ENCODE measurements at regions not wholly inside any gene's neighbourhood (a gene's known extent, or its start where the extent isn't known, plus 50 kb on each side); places are given as distances from the start of the nearest gene placed in this dataset.

- DNase-seq (ENCODE audit: low read depth): no peak
Observed at GRCh38 chr12:40552868-40553267, 139.4 kb upstream of the CNTN1 start.

- DNase-seq (ENCODE audit: low read depth): no peak
Observed at GRCh38 chr12:40557980-40558379, 134.3 kb upstream of the CNTN1 start.

GRCh38 chr12:40559865-40560264 is 132.4 kb upstream of the CNTN1 start:
- no peak for DNase-seq (ENCODE audit: low read depth)

GRCh38 chr12:40560848-40561247 is 131.4 kb upstream of the CNTN1 start:
- DNase-seq (ENCODE audit: low read depth): no peak

- no peak for DNase-seq (ENCODE audit: low read depth)
Observed at GRCh38 chr12:40561395-40561966, 130.8 kb upstream of the CNTN1 start.

GRCh38 chr12:40565029-40565633 is 127.1 kb upstream of the CNTN1 start:
- DNase-seq (ENCODE audit: low read depth): no peak

- no peak for DNase-seq (ENCODE audit: low read depth)
Observed at GRCh38 chr12:40566271-40566670, 126.0 kb upstream of the CNTN1 start.

- no peak for DNase-seq (ENCODE audit: low read depth)
Observed at GRCh38 chr12:40569626-40570179, 122.5 kb upstream of the CNTN1 start.

GRCh38 chr12:40573024-40573423 is 119.2 kb upstream of the CNTN1 start:
- no peak for DNase-seq (ENCODE audit: low read depth)

GRCh38 chr12:40575987-40576386 is 116.3 kb upstream of the CNTN1 start:
- DNase-seq (ENCODE audit: low read depth): no peak

- no peak for DNase-seq (ENCODE audit: low read depth)
Observed at GRCh38 chr12:40577834-40578233, 114.4 kb upstream of the CNTN1 start.

GRCh38 chr12:40579687-40580086 is 112.6 kb upstream of the CNTN1 start:
- DNase-seq (ENCODE audit: low read depth): no peak

GRCh38 chr12:40580346-40580745 is 111.9 kb upstream of the CNTN1 start:
- no peak for DNase-seq (ENCODE audit: low read depth)

GRCh38 chr12:40581889-40582288 is 110.3 kb upstream of the CNTN1 start:
- DNase-seq (ENCODE audit: low read depth): no peak

- DNase-seq (ENCODE audit: low read depth): no peak
Observed at GRCh38 chr12:40583743-40584142, 108.5 kb upstream of the CNTN1 start.

GRCh38 chr12:40584763-40585162 is 107.5 kb upstream of the CNTN1 start:
- DNase-seq (ENCODE audit: low read depth): no peak

- DNase-seq (ENCODE audit: low read depth): no peak
Observed at GRCh38 chr12:40586823-40587222, 105.4 kb upstream of the CNTN1 start.

- no peak for DNase-seq (ENCODE audit: low read depth)
Observed at GRCh38 chr12:40587421-40587820, 104.8 kb upstream of the CNTN1 start.

- DNase-seq (ENCODE audit: low read depth): no peak
Observed at GRCh38 chr12:40587970-40588369, 104.3 kb upstream of the CNTN1 start.

GRCh38 chr12:40597133-40597532 is 95.1 kb upstream of the CNTN1 start:
- no peak for DNase-seq (ENCODE audit: low read depth)

- no peak for DNase-seq (ENCODE audit: low read depth)
Observed at GRCh38 chr12:40598073-40598472, 94.2 kb upstream of the CNTN1 start.

- DNase-seq (ENCODE audit: low read depth): no peak
Observed at GRCh38 chr12:40602562-40602961, 89.7 kb upstream of the CNTN1 start.

- DNase-seq (ENCODE audit: low read depth): no peak
Observed at GRCh38 chr12:40614923-40615322, 77.3 kb upstream of the CNTN1 start.
